Body of pancreas (tissue), 4 donors: ENCODE measurements at regions not wholly inside any gene's neighbourhood (a gene's known extent, or its start where the extent isn't known, plus 50 kb on each side); places are given as distances from the start of the nearest gene placed in this dataset.

Source experiments
- POLR2A ChIP-seq, 3 donors: fragments of 450-650 bp; IDR thresholded peaks; one replicate each; pipeline ENCODE4 v1.6.1; 2016; ENCODE audit warnings: antibody characterized with exemption in 3 of 3, mild to moderate bottlenecking in 2 of 3
- TF ChIP-seq, protein P1 (sequence below), 7 experiments: fragments of 450-650 bp in 4 of 7; fragments of 200-600 bp in 3 of 7; sonication (generic) in 3 of 7; IDR thresholded peaks; one replicate each; pipeline ENCODE4 v1.5.1; 2016 to 2019; ENCODE audit warnings: antibody characterized with exemption in 7 of 7

DNA sequence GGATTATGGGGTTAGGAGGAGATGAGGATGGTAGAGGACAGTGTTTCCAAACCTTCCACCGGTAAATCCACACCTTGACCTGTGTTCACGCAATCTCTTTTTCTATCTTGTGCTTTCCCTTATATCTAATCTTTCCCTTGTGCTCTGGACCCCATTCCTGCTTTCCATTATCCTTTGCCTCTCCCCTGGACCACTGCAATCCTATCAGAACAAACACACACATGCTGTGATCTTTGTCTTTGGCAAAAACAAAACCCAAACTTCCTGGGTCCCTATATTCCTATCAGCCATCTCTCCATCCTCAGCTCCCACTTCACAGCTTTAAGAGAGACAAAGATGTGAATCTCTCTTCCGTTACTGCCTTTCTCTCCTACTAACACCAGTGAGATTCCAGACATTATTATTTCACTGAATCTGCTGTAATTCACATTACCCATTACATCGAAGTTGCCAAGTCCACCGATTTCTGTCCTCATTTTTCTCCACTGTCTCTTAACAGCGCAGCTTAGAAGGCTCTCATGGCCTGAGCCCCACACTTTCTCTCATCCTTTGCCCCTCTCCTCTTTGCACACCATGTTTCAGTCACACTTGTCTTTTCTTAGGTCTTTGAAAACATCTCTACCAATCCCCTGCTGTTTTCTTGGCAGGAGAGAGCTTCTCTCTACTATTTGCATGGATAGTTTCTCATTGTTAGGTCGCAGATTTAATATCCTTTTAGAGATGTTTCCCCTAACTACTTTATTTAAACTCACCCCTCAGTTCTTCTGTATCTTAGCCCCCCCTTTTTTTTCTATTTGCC lies 230.0 kb upstream of the B3GALT2 start:
- TF ChIP-seq POLR2A (IDR thresholded peaks at IDR 0.05): no peak
- TF ChIP-seq, protein P1, sequence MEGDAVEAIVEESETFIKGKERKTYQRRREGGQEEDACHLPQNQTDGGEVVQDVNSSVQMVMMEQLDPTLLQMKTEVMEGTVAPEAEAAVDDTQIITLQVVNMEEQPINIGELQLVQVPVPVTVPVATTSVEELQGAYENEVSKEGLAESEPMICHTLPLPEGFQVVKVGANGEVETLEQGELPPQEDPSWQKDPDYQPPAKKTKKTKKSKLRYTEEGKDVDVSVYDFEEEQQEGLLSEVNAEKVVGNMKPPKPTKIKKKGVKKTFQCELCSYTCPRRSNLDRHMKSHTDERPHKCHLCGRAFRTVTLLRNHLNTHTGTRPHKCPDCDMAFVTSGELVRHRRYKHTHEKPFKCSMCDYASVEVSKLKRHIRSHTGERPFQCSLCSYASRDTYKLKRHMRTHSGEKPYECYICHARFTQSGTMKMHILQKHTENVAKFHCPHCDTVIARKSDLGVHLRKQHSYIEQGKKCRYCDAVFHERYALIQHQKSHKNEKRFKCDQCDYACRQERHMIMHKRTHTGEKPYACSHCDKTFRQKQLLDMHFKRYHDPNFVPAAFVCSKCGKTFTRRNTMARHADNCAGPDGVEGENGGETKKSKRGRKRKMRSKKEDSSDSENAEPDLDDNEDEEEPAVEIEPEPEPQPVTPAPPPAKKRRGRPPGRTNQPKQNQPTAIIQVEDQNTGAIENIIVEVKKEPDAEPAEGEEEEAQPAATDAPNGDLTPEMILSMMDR (IDR thresholded peaks at IDR 0.05): no peak
